Colonic mucosa (tissue), 4 donors: ENCODE measurements at regions not wholly inside any gene's neighbourhood (a gene's known extent, or its start where the extent isn't known, plus 50 kb on each side); places are given as distances from the start of the nearest gene placed in this dataset.

Experiments
- DNase-seq: peaks from one replicate; pipeline ENCODE4 v3.0.0-alpha.2; 2020
- H3K27ac ChIP-seq: fragments of 200-600 bp; one replicate; pipeline ENCODE4 v1.8.0; 2021
- H3K27me3 ChIP-seq: fragments of 200-600 bp; one replicate; pipeline ENCODE4 v1.8.0; 2021
- H3K36me3 ChIP-seq: fragments of 200-600 bp; one replicate; pipeline ENCODE4 v1.8.0; 2021
- H3K4me1 ChIP-seq: fragments of 200-600 bp; one replicate; pipeline ENCODE4 v1.8.0; 2021; ENCODE audit warnings: mild to moderate bottlenecking
- H3K4me3 ChIP-seq: fragments of 200-600 bp; one replicate; pipeline ENCODE4 v1.8.0; 2021
- H3K9ac ChIP-seq, 2 donors: one replicate each; pipeline ENCODE4 v1.7.0; 2013; ENCODE audit warnings: control low read depth in 2 of 2, low read depth in 2 of 2, low read length in 2 of 2
- H3K9me3 ChIP-seq: fragments of 200-600 bp; one replicate; pipeline ENCODE4 v1.8.0; 2021
- CTCF ChIP-seq: fragments of 200-600 bp; IDR thresholded peaks from one replicate; pipeline ENCODE4 v1.8.0; 2022; ENCODE audit warnings: antibody characterized with exemption, mild to moderate bottlenecking
- intact Hi-C: fragments of 100-400 bp; cut with DNase I; formaldehyde crosslinking; loops from one replicate; pipeline ENCODE4 v1.14.1; 2022
- donor health status: healthy.
- donor health status: DM: no; HTN: no; CAD: no.
- donor health status: DM: no; HTN: no; CAD: no.

GRCh38 chr21:27104846-27105431 is 138.1 kb upstream of the ADAMTS5 start:
- Histone ChIP-seq H3K27ac (no peak overlapping the region), H3K9ac (no peak overlapping the region), H3K27me3 (no peaks in the 10 kb centered on the region), H3K9me3 (no peaks in the 10 kb centered on the region), H3K4me1 (no peaks in the 10 kb centered on the region), H3K36me3 (no peaks in the 10 kb centered on the region), H3K4me3 (no peak overlapping the region)
- no peak for TF ChIP-seq CTCF
- no peak for DNase-seq
- intact Hi-C loops: no loop called here

- Histone ChIP-seq H3K4me3 (no peak overlapping the region), H3K27me3 (no peaks in the 10 kb centered on the region), H3K9me3 (no peaks in the 10 kb centered on the region), H3K36me3 (no peaks in the 10 kb centered on the region), H3K4me1 (no peaks in the 10 kb centered on the region), H3K27ac (no peak overlapping the region), H3K9ac (no peak overlapping the region)
- no peak for TF ChIP-seq CTCF
- DNase-seq: no peak
- intact Hi-C loops: no loop called here
These were observed 136.9 kb upstream of the ADAMTS5 start for GRCh38 chr21:27103768-27104167.

GRCh38 chr21:27101523-27101922 is 134.6 kb upstream of the ADAMTS5 start:
- Histone ChIP-seq H3K36me3 (no peaks in the 10 kb centered on the region), H3K27me3 (no peaks in the 10 kb centered on the region), H3K27ac (no peak overlapping the region), H3K9me3 (no peaks in the 10 kb centered on the region), H3K4me1 (no peaks in the 10 kb centered on the region), H3K4me3 (no peak overlapping the region), H3K9ac (no peak overlapping the region)
- TF ChIP-seq CTCF: no peak
- intact Hi-C loops: no loop called here
- no peak for DNase-seq

- TF ChIP-seq CTCF: no peak
- Histone ChIP-seq H3K9me3 (no peaks in the 10 kb centered on the region), H3K9ac (no peak overlapping the region), H3K27ac (no peak overlapping the region), H3K4me3 (no peak overlapping the region), H3K36me3 (no peaks in the 10 kb centered on the region), H3K27me3 (no peaks in the 10 kb centered on the region), H3K4me1 (no peaks in the 10 kb centered on the region)
- no peak for DNase-seq
- intact Hi-C loops: no loop called here
These were observed 127.5 kb upstream of the ADAMTS5 start for GRCh38 chr21:27094184-27094948.

GRCh38 chr21:27086630-27087029 is 119.7 kb upstream of the ADAMTS5 start:
- intact Hi-C loops: no loop called here
- DNase-seq: no peak

More at GRCh38 chr21:27086630-27087029, 119.7 kb upstream of the ADAMTS5 start:
- TF ChIP-seq CTCF: no peak
- Histone ChIP-seq H3K27me3 (no peaks in the 10 kb centered on the region), H3K4me3 (no peak overlapping the region), H3K9ac (no peak overlapping the region), H3K27ac (no peak overlapping the region), H3K36me3 (no peaks in the 10 kb centered on the region), H3K4me1 (no peaks in the 10 kb centered on the region), H3K9me3 (no peaks in the 10 kb centered on the region)
